Neural cell (in vitro differentiated cells): ENCODE measurements at regions not wholly inside any gene's neighbourhood (a gene's known extent, or its start where the extent isn't known, plus 50 kb on each side); places are given as distances from the start of the nearest gene placed in this dataset.

Experiments
- H2AFZ ChIP-seq: fragments of 200-600, 300-800 bp; sonication (generic), shearing (Covaris generic); 2 replicates; pipeline ENCODE4 v1.6.0; 2014; ENCODE audit warnings: low read depth, mild to moderate bottlenecking, antibody characterized with exemption, low read length, moderate library complexity
- H3F3A ChIP-seq: fragments of 200-600 bp; shearing (Covaris generic); 2 replicates; pipeline ENCODE4 v1.6.1; 2016; ENCODE audit warnings: mild to moderate bottlenecking, moderate library complexity, mixed read lengths, antibody characterized with exemption, low read length; ENCODE audit not compliant: insufficient read depth, poor library complexity, severe bottlenecking
- H3K27ac ChIP-seq: fragments of 200-600, 300-800 bp; sonication (generic), shearing (Covaris generic); 2 replicates; pipeline ENCODE4 v1.5.1; 2014; ENCODE audit warnings: mild to moderate bottlenecking, low read length, moderate library complexity
- H3K27me3 ChIP-seq: fragments of 300-800, 200-600 bp; sonication (generic), shearing (Covaris generic); 2 replicates; pipeline ENCODE4 v1.6.0; 2014; ENCODE audit warnings: mild to moderate bottlenecking, low read depth, low read length, moderate library complexity; ENCODE audit not compliant: insufficient read depth
- H3K36me3 ChIP-seq: fragments of 300-800, 200-600 bp; sonication (generic), shearing (Covaris generic); 2 replicates; pipeline ENCODE4 v1.5.1; 2014; ENCODE audit warnings: mild to moderate bottlenecking, antibody characterized with exemption, low read length, moderate library complexity; ENCODE audit not compliant: insufficient read depth
- H3K4me2 ChIP-seq: fragments of 300-800, 200-600 bp; sonication (generic), shearing (Covaris generic); 2 replicates; pipeline ENCODE4 v1.6.0; 2014; ENCODE audit warnings: mild to moderate bottlenecking, low read length
- H3K4me3 ChIP-seq: fragments of 300-800, 200-600 bp; sonication (generic), shearing (Covaris generic); 2 replicates; pipeline ENCODE4 v1.5.1; 2014; ENCODE audit warnings: mild to moderate bottlenecking, low read length, moderate library complexity
- H3K79me2 ChIP-seq: fragments of 200-600 bp; shearing (Covaris generic); replicated peaks from 2 replicates; pipeline ENCODE4 v1.6.0; 2014; ENCODE audit warnings: mild to moderate bottlenecking, low read length, moderate library complexity; ENCODE audit not compliant: insufficient read depth
- H3K9ac ChIP-seq: fragments of 300-800, 200-600 bp; sonication (generic), shearing (Covaris generic); 2 replicates; pipeline ENCODE4 v1.6.1; 2016; ENCODE audit warnings: mild to moderate bottlenecking, low read length, mixed read lengths
- H3K9me2 ChIP-seq: fragments of 200-600 bp; shearing (Covaris generic); 2 replicates; pipeline ENCODE4 v1.6.1; 2016; ENCODE audit warnings: mild to moderate bottlenecking, low read length, mixed read lengths; ENCODE audit not compliant: insufficient read depth
- H3K9me3 ChIP-seq: fragments of 200-600, 300-800 bp; sonication (generic), shearing (Covaris generic); 2 replicates; pipeline ENCODE4 v1.6.1; 2016; ENCODE audit warnings: mild to moderate bottlenecking, mixed run types, low read length, moderate library complexity, mixed read lengths
- H4K20me1 ChIP-seq: fragments of 200-600 bp; shearing (Covaris generic); 2 replicates; pipeline ENCODE4 v1.6.1; 2016; ENCODE audit warnings: mild to moderate bottlenecking, mixed run types; ENCODE audit not compliant: insufficient read depth
- EP300 ChIP-seq: fragments of 450-650 bp; conservative IDR thresholded peaks from 2 replicates; pipeline ENCODE4 v1.6.1; 2014; ENCODE audit warnings: antibody characterized with exemption, mild to moderate bottlenecking, moderate library complexity; ENCODE audit not compliant: poor library complexity, severe bottlenecking
- EZH2 ChIP-seq: fragments of 200-600, 300-800 bp; shearing (Covaris generic), sonication (generic); IDR thresholded peaks from 2 replicates; pipeline ENCODE4 v1.6.1; 2014; ENCODE audit warnings: antibody characterized with exemption, low read length, borderline replicate concordance, mild to moderate bottlenecking; ENCODE audit not compliant: insufficient read depth, poor library complexity, severe bottlenecking
- MXI1 ChIP-seq: fragments of 450-650 bp; conservative IDR thresholded peaks from 2 replicates; pipeline ENCODE4 v1.6.1; 2014; ENCODE audit warnings: antibody characterized with exemption, mild to moderate bottlenecking; ENCODE audit not compliant: poor library complexity, severe bottlenecking
- POLR2AphosphoS5 ChIP-seq: IDR thresholded peaks from 2 replicates; pipeline ENCODE4 v1.6.1; 2012
- RAD21 ChIP-seq: fragments of 450-650 bp; conservative IDR thresholded peaks from 2 replicates; pipeline ENCODE4 v1.6.1; 2014; ENCODE audit warnings: antibody characterized with exemption, mild to moderate bottlenecking, moderate library complexity
- SMC3 ChIP-seq: fragments of 450-650 bp; conservative IDR thresholded peaks from 2 replicates; pipeline ENCODE4 v1.6.1; 2014; ENCODE audit warnings: antibody characterized with exemption, mild to moderate bottlenecking, moderate library complexity; ENCODE audit not compliant: poor library complexity
- TAF1 ChIP-seq: IDR thresholded peaks from 2 replicates; pipeline ENCODE4 v1.6.1; 2012; ENCODE audit warnings: low read depth
- TF ChIP-seq, protein P1 (sequence below): fragments of 450-650 bp; IDR thresholded peaks from 2 replicates; pipeline ENCODE4 v1.5.1; 2014; ENCODE audit warnings: antibody characterized with exemption, mild to moderate bottlenecking, moderate library complexity; ENCODE audit not compliant: poor library complexity, severe bottlenecking
- TF ChIP-seq, protein P2 (sequence below): IDR thresholded peaks from 2 replicates; pipeline ENCODE4 v1.6.1; 2012; ENCODE audit warnings: borderline replicate concordance

DNA sequence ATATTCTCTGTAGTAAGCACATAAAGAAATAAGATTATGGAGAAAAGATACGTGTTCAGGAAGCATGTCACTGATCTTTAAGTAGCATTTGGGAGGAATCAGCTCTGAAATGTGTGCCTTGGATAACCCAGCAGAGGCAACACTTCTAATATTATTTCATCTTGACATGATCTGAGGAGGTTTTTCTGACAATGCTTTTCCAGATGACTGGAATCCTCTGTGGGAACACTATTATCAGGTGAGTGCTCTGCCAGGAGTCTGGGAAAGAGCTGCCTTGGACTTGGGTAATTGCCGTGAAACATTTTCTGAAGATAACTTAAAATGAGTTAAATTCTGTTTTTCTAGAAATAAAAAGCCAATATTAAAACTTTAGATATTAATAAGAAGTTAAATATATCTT, 78.2 kb upstream of the QRFPR start:
- Histone ChIP-seq H3K36me3 (no peaks in the 10 kb centered on the region), H3K79me2 (no peaks in the 10 kb centered on the region), H3K9me2 (no peaks in the 10 kb centered on the region), H3K27ac (peak overlapping the region; percentile 46), H3K9me3 (no peaks in the 10 kb centered on the region), H3K27me3 (no peaks in the 10 kb centered on the region), H4K20me1 (no peaks in the 10 kb centered on the region), H3K9ac (no peak overlapping the region), H3F3A (no peaks in the 10 kb centered on the region), H3K4me3 (peak overlapping the region; percentile 12), H3K4me2 (no peak overlapping the region), H2AFZ (no peak overlapping the region)
- TF ChIP-seq, protein P1, sequence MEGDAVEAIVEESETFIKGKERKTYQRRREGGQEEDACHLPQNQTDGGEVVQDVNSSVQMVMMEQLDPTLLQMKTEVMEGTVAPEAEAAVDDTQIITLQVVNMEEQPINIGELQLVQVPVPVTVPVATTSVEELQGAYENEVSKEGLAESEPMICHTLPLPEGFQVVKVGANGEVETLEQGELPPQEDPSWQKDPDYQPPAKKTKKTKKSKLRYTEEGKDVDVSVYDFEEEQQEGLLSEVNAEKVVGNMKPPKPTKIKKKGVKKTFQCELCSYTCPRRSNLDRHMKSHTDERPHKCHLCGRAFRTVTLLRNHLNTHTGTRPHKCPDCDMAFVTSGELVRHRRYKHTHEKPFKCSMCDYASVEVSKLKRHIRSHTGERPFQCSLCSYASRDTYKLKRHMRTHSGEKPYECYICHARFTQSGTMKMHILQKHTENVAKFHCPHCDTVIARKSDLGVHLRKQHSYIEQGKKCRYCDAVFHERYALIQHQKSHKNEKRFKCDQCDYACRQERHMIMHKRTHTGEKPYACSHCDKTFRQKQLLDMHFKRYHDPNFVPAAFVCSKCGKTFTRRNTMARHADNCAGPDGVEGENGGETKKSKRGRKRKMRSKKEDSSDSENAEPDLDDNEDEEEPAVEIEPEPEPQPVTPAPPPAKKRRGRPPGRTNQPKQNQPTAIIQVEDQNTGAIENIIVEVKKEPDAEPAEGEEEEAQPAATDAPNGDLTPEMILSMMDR: no peak
- no peak for TF ChIP-seq MXI1
- TF ChIP-seq, protein P2, sequence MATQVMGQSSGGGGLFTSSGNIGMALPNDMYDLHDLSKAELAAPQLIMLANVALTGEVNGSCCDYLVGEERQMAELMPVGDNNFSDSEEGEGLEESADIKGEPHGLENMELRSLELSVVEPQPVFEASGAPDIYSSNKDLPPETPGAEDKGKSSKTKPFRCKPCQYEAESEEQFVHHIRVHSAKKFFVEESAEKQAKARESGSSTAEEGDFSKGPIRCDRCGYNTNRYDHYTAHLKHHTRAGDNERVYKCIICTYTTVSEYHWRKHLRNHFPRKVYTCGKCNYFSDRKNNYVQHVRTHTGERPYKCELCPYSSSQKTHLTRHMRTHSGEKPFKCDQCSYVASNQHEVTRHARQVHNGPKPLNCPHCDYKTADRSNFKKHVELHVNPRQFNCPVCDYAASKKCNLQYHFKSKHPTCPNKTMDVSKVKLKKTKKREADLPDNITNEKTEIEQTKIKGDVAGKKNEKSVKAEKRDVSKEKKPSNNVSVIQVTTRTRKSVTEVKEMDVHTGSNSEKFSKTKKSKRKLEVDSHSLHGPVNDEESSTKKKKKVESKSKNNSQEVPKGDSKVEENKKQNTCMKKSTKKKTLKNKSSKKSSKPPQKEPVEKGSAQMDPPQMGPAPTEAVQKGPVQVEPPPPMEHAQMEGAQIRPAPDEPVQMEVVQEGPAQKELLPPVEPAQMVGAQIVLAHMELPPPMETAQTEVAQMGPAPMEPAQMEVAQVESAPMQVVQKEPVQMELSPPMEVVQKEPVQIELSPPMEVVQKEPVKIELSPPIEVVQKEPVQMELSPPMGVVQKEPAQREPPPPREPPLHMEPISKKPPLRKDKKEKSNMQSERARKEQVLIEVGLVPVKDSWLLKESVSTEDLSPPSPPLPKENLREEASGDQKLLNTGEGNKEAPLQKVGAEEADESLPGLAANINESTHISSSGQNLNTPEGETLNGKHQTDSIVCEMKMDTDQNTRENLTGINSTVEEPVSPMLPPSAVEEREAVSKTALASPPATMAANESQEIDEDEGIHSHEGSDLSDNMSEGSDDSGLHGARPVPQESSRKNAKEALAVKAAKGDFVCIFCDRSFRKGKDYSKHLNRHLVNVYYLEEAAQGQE: peak; percentile 99
- no peak for TF ChIP-seq TAF1
- TF ChIP-seq RAD21: no peak
- peak; percentile 43 for TF ChIP-seq EP300
- TF ChIP-seq POLR2AphosphoS5: peak; percentile 52
- TF ChIP-seq SMC3: no peak
- no peak for TF ChIP-seq EZH2

DNA sequence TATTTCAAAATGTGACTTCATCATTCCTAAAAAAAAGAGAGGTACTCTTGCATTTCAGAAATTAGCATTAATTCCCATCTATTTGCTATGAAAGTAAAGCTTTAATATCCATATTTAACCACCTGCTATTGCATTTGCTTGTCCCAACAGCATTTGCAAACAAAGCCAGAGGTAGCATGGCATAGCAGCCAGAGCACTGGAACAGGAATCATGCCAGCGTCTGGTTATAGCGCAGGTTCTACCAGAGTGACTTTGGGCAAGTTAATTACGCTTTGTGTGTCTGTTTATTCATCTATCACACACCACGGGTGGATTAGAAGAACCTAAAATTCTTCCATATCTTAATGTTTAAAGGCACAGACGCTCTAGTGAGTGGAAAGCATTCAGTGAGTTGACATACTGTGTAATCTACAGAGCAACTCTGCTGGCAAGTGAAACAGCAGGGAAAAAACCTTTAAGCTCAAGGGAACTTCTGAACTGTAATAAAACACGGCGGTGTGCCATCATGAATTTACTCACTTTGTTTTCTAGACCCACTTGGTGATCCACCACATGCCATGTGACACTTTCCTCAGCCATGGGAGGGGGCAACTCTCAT, 76.6 kb upstream of the QRFPR start:
- no peaks in the 10 kb centered on the region for H3K27me3 ChIP-seq
- H2AFZ ChIP-seq: no peak overlapping the region
- no peaks in the 10 kb centered on the region for H3K9me3 ChIP-seq
- no peak overlapping the region for H3K4me3 ChIP-seq
- H3K36me3 ChIP-seq: no peaks in the 10 kb centered on the region
- TF ChIP-seq MXI1: no peak
- no peak for TF ChIP-seq POLR2AphosphoS5
- TF ChIP-seq SMC3: no peak
- no peak for TF ChIP-seq TAF1
- no peak for TF ChIP-seq RAD21
- TF ChIP-seq, protein P1: no peak
- no peak for TF ChIP-seq EZH2
- TF ChIP-seq EP300: no peak
- TF ChIP-seq, protein P2: no peak
- H3K9ac ChIP-seq: no peak overlapping the region
- H3K79me2 ChIP-seq: no peaks in the 10 kb centered on the region
- H3K4me2 ChIP-seq: no peak overlapping the region
- no peak overlapping the region for H3K27ac ChIP-seq
- no peaks in the 10 kb centered on the region for H3K9me2 ChIP-seq
- no peaks in the 10 kb centered on the region for H3F3A ChIP-seq
- no peaks in the 10 kb centered on the region for H4K20me1 ChIP-seq
